C4-2B (cell line): ENCODE measurements at regions not wholly inside any gene's neighbourhood (a gene's known extent, or its start where the extent isn't known, plus 50 kb on each side); places are given as distances from the start of the nearest gene placed in this dataset.

Experiments used
- H3K27ac ChIP-seq: fragments of 450-650 bp; 2 replicates; pipeline ENCODE4 v1.5.1; 2017
- CTCF ChIP-seq: fragments of 450-650 bp; conservative IDR thresholded peaks from 2 replicates; pipeline ENCODE4 v1.5.1; 2017; ENCODE audit warnings: mild to moderate bottlenecking
- ZFX ChIP-seq: fragments of 450-650 bp; IDR thresholded peaks from 2 replicates; pipeline ENCODE4 v1.6.1; 2017

- H3K27ac ChIP-seq = no peak overlapping the region
Measured at GRCh38 chr6:140372064-140372463, 997.6 kb upstream of the CITED2 start.

GRCh38 chr6:140370976-140371870, 996.8 kb upstream of the CITED2 start:
- TF ChIP-seq ZFX (no peak), CTCF (no peak)
- H3K27ac ChIP-seq = no peak overlapping the region

More at GRCh38 chr6:140372064-140372463, 997.6 kb upstream of the CITED2 start:
- TF ChIP-seq CTCF (no peak), ZFX (no peak)

- H3K27ac ChIP-seq = no peak overlapping the region
- no peak for TF ChIP-seq CTCF
- no peak for TF ChIP-seq ZFX
Measured at GRCh38 chr6:140370441-140370840, 996.0 kb upstream of the CITED2 start.

- no peak for TF ChIP-seq ZFX
- TF ChIP-seq CTCF = no peak
- no peak overlapping the region for H3K27ac ChIP-seq
Measured at GRCh38 chr6:140366991-140367390, 992.5 kb upstream of the CITED2 start.

GRCh38 chr6:140364916-140365315, 990.5 kb upstream of the CITED2 start:
- TF ChIP-seq CTCF (no peak), ZFX (no peak)
- no peak overlapping the region for H3K27ac ChIP-seq

- no peak overlapping the region for H3K27ac ChIP-seq
- TF ChIP-seq ZFX (no peak), CTCF (no peak)
Measured at GRCh38 chr6:140360651-140361050, 986.2 kb upstream of the CITED2 start.

- no peak overlapping the region for H3K27ac ChIP-seq
- TF ChIP-seq CTCF (no peak), ZFX (no peak)
Measured at GRCh38 chr6:140355476-140355875, 981.0 kb upstream of the CITED2 start.
